GM12865 (cell line): ENCODE measurements at regions not wholly inside any gene's neighbourhood (a gene's known extent, or its start where the extent isn't known, plus 50 kb on each side); places are given as distances from the start of the nearest gene placed in this dataset.

ENCODE experiments used
- DNase-seq: peaks from one replicate; pipeline ENCODE4 v3.0.0; 2010; ENCODE audit warnings: low read depth
- H3K4me3 ChIP-seq: 2 replicates; pipeline ENCODE4 v1.5.1; 2011; ENCODE audit warnings: mild to moderate bottlenecking, low read depth, low read length, control low read depth
- CTCF ChIP-seq: IDR thresholded peaks from 2 replicates; pipeline ENCODE4 v1.5.1; 2011; ENCODE audit warnings: low read length, control low read depth, low read depth, inconsistent platforms; ENCODE audit not compliant: insufficient read depth; ENCODE audit errors: missing control alignments

GRCh38 chr15:70259640-70260508 is 162.2 kb upstream of the TLE3 start:
- no peak for TF ChIP-seq CTCF
- DNase-seq: no peak
- H3K4me3 ChIP-seq: no peak overlapping the region

GRCh38 chr15:70259028-70259424 is 161.3 kb upstream of the TLE3 start:
- TF ChIP-seq CTCF: no peak
- peak; percentile 59 for DNase-seq

GRCh38 chr15:70258369-70259027 is 160.8 kb upstream of the TLE3 start:
- no peak for TF ChIP-seq CTCF
- peak; percentile 53 for DNase-seq
- H3K4me3 ChIP-seq: no peak overlapping the region

More at GRCh38 chr15:70259028-70259424, 161.3 kb upstream of the TLE3 start:
- H3K4me3 ChIP-seq: no peak overlapping the region

GRCh38 chr15:70257573-70258248 is 160.0 kb upstream of the TLE3 start:
- peak; percentile 10 for DNase-seq
- no peak overlapping the region for H3K4me3 ChIP-seq
- no peak for TF ChIP-seq CTCF

- TF ChIP-seq CTCF: no peak
- no peak overlapping the region for H3K4me3 ChIP-seq
- DNase-seq: no peak
These were observed 159.3 kb upstream of the TLE3 start for GRCh38 chr15:70257047-70257446.

- TF ChIP-seq CTCF: no peak
- DNase-seq: no peak
- H3K4me3 ChIP-seq: no peak overlapping the region
These were observed 156.7 kb upstream of the TLE3 start for GRCh38 chr15:70254311-70254869.
